ENCODE measurements at regions not wholly inside any gene's neighbourhood (a gene's known extent, or its start where the extent isn't known, plus 50 kb on each side); places are given as distances from the start of the nearest gene placed in this dataset.
"Not testable (repeated sequence)": the region's sequence is repeated elsewhere in the genome, so short reads cannot be mapped to it uniquely, and the experiment has no call there.

DNA sequence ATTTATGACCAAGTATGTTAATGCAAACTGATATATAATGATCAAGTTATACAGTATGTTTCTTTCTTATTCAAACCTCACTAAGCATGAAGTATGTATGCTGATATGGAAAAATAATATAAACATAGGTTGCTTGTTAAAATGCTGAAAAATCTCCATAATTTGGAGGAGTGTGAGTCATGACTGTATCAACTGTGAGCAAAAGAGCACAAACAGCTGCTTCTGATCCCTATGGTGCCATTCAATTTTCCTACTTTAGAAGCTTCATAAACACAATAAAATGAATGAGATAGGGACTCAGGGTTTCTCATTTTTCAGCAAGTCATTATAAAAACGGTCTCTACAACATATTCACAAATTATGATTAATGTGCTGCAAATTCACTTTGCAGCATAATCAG is 129.9 kb upstream of the TFPI start:
- DNase-seq = peak; percentile 23

DNA sequence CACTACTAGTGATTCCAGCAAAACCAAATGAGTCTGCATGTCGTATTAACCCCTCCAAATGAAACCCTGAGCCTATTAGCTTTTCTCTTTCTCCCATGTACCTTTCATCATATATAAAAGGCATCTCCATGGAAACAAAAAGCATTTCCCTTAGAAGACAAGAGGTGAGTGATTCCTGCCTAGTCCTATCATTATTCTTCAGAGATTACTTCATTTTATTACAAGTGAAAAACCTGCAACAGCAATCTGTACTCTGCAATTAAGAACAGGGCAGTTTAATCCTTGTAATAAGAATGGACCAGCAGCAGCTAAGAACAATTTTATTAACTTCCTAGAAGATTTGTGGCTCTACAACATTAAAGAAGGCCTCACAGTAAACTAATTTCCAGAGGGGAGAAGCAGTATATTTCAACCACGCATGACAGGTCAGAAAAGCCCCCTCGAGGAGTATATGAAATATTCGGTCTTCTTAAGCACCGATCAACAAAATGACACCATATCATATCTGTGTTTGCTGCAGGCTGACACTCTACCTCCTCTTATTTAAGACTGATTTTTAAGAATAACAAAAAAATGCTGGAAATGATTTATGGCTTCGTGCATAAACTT is 132.3 kb upstream of the TFPI start:
- DNase-seq = no peak

DNA sequence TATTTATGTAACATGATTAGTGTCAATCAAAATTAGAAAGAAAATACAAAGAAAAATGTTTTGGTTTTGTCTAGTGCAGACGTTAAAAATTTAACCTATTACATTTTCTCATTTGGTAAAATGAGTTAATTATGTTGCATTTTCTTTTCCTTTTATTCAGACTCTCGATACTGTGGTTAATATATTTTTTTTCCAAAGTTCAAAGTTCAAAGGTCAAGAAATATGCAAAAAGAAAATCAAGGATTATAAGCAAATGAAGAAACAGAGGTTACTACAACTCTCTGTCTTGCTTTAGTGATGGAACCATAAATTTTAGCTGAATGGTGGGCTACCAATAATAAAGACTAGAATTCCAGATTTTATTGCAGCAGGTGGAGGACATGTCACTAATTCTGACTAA is 133.3 kb upstream of the TFPI start:
- no peak for DNase-seq

GRCh38 chr2:187689372-187689771 is 135.1 kb upstream of the TFPI start:
- DNase-seq = no peak

GRCh38 chr2:187693923-187694322 is 139.7 kb upstream of the TFPI start:
- no peak for DNase-seq

GRCh38 chr2:187696644-187697043 is 142.4 kb upstream of the TFPI start:
- not testable (repeated sequence) for DNase-seq

DNA sequence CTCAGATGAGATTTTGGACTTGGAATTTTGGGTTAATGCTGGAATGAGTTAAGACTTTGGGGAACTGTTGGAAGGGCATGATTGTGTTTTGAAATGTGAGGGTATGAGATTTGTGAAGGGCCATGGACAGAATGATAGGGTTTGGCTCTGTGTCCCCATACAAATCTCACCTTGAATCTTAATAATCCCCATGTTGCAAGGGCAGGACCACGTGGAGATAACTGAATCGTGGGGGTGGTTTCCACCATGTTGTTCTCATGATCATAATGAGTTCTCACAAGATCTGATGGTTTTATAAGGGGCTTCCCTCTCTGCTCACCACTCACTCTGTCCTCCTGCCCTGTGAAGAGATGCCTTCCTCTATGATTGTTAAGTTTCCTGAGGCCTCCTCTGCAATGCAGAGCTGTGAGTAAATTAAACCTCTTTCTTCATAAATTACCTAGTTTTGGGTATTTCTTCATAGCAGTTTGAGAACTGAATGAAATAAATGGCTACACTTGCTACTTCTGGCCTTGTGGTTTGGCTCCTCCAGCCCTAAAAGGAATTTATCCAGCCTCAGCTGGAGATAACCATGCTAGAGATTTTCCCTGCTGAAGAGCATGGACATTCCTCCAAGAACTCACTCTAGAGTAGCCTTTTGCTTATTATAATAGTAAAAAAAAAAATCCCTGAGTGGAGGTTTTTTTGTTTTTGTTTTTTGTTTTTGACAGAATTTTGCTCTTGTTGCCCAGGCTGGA is 144.3 kb upstream of the TFPI start:
- DNase-seq = no peak

GRCh38 chr2:187702157-187702556 is 147.9 kb upstream of the TFPI start:
- DNase-seq = no peak

DNA sequence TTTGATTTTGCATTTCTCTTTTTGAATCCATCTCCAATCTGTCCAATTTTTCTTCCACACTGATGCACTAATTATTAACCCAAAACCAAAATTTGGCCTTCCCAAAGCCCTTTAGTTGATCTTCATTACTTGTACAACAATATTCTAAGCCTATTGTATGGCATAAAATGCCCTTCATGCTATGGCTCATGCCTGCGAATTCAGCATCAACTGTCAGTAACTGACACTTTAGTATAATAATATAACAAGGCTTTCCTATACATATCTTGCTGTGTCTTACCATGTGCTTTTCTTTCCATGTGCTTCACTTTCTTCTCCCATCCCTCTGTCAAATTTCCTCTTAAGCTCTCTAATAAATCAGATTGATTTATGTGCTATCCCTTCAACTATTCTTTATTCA is 154.0 kb upstream of the TFPI start:
- no peak for DNase-seq

DNA sequence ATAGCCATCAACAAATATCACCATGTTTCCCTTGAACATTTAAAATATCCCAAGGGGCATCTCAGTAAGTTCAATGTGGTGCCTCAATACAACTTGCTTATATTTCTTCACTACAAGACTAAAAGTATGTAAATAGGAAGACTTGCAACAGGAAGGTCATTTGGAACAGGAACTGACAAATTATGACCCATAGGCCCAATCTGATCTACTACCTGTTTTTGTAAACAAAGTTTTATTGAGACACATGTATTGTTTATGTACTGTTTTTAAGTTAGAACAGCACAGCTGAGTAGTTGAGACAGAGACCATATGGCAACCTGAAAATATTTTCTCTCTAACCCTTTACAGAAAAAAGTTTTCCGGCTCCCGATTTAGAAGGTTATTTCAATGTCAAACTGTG is 154.8 kb upstream of the TFPI start:
- DNase-seq = no peak

DNA sequence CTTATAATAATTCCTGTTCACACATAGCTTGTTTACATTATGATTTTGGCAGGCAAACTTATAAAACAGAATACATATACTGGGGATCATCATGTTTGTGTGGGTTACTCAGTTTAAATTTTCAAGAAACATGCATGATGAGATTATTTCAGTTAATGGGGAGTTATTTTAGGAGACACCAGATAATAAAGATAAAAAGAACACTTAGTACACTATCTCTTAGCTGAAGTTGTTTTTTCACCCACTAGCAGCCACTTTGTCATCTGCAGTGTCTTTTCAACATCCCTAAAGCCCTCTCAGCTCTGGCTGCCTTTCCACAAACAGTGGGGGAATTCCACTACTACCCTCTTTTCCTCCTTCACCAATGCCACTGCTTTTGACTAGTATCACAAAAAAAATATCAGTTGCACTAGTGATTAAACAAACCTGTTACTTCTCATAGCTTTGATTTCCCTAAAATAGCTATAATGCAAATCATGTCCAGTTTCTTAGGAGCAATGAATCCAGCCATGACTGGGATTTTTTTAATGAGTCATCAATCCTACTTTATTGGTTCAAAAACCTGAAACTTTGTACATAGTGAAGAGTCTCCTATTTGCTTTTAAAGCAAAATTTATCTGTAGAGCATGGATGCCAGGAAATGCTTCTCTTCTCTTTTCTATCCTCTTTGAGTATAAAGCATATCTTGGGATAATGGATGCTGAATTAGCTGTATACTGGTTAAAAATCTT is 156.7 kb upstream of the TFPI start:
- DNase-seq = no peak

DNA sequence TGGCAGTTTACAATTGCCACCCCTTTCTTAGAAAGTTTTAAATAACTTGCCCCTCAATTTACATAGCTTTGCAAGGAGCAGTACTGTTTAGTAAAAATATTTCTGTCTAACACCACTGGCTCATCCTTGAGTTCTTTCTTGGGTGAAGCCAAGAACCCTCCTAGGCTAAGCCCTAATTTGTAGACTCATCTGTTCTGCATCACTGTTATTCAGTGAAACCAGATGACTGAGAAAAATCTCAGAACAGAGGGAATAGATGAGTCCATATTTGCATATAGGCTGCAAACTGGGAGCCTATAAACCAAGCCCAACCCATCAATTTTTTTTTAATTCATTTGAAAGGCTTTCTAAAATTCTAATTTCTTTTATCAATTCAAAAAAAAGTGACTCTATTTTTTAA is 161.4 kb upstream of the TFPI start:
- no peak for DNase-seq

GRCh38 chr2:187716301-187716700 is 162.1 kb upstream of the TFPI start:
- no peak for DNase-seq

DNA sequence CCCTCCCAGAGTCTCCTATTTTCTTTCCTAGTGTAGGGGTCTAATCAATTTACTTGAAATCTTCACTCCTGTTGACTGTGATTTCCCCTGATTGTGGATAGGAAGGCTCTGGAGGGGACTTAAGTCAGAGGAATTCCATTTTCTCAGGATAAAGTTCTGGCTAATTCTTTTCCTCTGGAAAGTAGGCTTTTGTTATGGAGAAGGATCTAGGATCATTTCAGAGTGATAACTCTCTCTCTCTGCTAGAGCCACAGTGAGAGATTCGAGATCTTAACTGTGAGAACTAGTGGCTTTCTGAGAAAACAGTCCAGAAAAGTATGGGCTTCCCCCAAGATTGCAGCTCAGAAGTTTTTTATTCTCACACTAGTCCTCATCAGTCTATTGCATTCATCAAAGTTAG is 163.9 kb upstream of the TFPI start:
- DNase-seq = no peak

GRCh38 chr2:187719510-187719909 is 165.3 kb upstream of the TFPI start:
- no peak for DNase-seq

DNA sequence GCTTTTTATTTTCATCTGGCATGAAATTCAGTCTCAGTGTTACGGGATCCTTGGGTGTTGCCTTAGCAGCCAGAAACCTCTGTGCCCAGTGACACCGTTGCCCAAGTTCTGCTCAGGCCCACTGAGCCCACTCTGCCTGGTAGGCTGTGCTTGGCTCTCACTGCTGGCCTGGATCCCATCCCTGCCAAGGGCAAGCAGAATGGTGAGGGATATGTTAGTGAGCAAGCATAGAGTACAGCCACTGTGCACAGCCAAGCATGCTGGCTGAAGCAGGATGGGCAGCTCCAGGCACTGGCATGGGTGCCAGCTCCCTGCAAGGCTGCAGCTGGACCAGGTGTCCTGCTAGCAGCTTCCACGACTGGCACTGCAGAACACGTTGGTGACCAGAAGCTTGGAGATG is 194.7 kb upstream of the TFPI start:
- DNase-seq = no peak

- DNase-seq = no peak
Observed at GRCh38 chr2:187749804-187750431, 195.7 kb upstream of the TFPI start.

DNA sequence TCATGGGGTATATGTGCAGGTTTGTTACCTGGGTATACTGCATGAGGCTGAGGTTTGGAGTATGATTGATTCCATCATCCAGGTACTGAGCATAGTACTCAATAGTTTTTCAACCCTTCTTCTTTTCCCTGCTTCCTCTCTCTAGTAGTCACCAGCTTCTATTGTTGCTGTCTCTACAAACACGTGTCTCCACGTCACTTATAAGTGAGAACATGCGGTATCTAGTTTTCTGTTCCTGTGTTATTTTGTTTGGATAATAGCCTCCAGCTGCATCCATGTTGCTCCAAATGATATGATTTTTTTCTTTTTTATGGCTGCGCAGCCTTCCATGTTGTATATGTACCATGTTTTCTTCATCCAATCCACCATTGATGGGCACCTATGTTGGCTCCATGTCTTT is 214.8 kb upstream of the TFPI start:
- no peak for DNase-seq

GRCh38 chr2:187769437-187769836 is 215.2 kb upstream of the TFPI start:
- no peak for DNase-seq

DNA sequence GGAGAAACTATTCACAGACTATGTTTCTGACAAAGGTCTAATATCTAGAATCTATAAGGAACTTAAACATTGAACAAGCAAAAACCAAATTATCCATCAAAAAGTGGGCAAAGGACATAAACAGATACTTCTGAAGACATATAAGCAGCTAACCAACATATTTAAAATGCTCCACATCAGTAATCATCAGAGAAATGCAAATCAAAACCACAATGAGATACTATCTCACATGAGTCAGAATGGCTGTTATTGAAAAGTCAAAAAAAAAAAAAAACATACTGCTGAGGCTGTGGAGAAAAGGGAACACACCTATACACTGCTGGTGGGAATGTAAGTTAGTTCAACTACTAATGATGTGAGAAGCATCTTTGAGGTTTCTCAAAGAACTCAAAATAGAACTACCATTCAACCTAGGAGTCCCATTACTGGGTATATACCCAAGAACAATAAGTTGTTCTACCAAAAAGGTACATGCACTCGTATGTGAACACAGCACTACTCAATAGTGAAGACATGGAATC is 220.4 kb upstream of the TFPI start:
- DNase-seq = no peak

- DNase-seq = no peak
Observed at GRCh38 chr2:187775196-187775595, 221.0 kb upstream of the TFPI start.

DNA sequence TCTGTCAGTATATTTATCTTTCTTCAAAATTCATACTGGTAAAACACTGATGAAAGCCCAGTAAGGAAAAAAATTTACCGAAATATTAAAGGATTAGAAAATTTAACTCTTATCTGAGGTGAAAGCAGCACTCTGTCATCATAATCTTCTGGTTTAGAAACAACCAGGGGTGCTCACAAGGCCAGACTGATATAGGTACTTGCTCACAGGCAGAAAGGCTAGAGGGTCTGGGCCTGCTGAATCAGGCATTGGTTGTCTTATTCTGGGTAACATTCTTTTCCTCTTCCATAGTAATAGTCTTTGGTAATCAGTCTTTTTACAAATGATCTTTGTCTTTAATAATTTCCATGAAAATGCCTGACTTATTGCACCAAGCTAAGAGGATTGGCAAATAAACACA is 221.4 kb upstream of the TFPI start:
- no peak for DNase-seq

DNA sequence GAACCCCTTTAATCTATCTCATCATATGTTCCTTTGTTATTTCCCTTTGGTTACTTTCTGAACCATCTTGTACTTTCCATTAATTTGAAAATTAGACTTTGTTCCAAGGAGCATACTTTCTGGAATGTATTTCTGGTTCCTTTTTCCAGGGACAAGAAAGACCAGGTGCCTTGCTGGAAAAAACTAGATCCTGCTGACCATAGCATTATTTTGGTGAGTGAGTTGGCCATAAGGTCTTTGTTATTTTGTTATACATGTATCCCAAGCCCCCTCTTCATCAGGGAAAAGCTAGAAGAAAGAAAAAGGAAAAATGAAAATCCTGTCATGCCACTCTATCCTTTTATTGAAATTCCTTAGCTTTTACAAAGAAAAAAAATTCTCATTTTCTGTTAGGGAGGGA is 228.1 kb upstream of the TFPI start:
- no peak for DNase-seq
